ENCODE measurements at regions not wholly inside any gene's neighbourhood (a gene's known extent, or its start where the extent isn't known, plus 50 kb on each side); places are given as distances from the start of the nearest gene placed in this dataset.
"Not testable (repeated sequence)": the region's sequence is repeated elsewhere in the genome, so short reads cannot be mapped to it uniquely, and the experiment has no call there.

DNA sequence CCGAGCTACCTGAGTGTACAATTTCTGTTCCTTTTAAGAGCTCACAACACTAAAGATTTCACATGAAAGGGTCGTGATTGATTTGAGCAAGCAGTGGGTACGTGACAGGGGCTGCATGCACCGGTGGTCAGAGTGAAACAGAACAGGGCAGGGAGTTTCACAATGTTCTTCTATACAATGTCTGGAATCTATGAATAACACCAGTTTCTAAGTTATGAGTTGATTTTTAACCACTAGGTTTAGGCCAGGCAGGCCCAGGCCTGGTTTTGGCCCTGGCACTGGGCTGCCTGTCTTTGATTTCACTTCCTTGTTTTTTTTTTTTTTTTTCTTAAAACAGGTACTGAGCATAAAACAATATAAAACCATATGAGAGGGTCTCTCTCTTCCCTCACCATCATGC lies 642.2 kb downstream of the DOK5 start:
- not testable (repeated sequence) for ATAC-seq

DNA sequence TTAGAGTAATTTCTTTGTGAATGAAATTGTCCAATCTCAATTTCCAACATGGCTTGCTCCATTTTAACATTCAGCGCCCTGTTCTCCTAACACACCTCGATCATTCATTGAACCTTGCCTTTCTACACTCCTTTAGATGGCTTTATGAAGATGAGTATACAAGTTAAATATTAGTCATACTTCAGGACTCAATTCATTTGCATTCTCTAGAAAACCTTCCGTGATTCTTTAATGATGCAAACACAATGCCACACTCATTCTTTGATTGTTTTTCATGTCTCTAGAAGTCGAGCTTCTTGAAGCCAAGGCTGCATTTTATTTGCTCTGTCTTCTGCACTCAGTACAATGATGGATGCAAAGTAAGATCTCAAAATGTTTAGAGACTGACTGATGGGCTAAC lies 641.2 kb downstream of the DOK5 start:
- TF ChIP-seq ZFP3 (CRISPR knock-in tag; IDR thresholded peaks at IDR 0.05) (no peak), ARNTL (CRISPR knock-in tag; IDR thresholded peaks at IDR 0.05; ENCODE audit: borderline replicate concordance, low read depth) (no peak), ZNF8 (CRISPR knock-in tag; IDR thresholded peaks at IDR 0.05) (no peak), ZNF70 (CRISPR knock-in tag; IDR thresholded peaks at IDR 0.05) (no peak), TCF4 (CRISPR knock-in tag; IDR thresholded peaks at IDR 0.05; ENCODE audit: borderline replicate concordance) (no peak), PPARA (CRISPR knock-in tag; IDR thresholded peaks at IDR 0.05; ENCODE audit: borderline replicate concordance) (no peak), ZNF565 (CRISPR knock-in tag; conservative IDR thresholded peaks at IDR 0.05; ENCODE audit: low read depth) (no peak), TOX (CRISPR knock-in tag; IDR thresholded peaks at IDR 0.05; ENCODE audit: borderline replicate concordance) (no peak), OSR1 (CRISPR knock-in tag; IDR thresholded peaks at IDR 0.05) (no peak), BACH2 (CRISPR knock-in tag; IDR thresholded peaks at IDR 0.05; ENCODE audit: borderline replicate concordance) (no peak), POU6F1 (CRISPR knock-in tag; IDR thresholded peaks at IDR 0.05; ENCODE audit: borderline replicate concordance, low read depth) (no peak), ZFP30 (CRISPR knock-in tag; IDR thresholded peaks at IDR 0.05) (no peak), CSDC2 (CRISPR knock-in tag; IDR thresholded peaks at IDR 0.05) (no peak), ZC3H10 (CRISPR knock-in tag; IDR thresholded peaks at IDR 0.05) (no peak), SNAI2 (CRISPR knock-in tag; IDR thresholded peaks at IDR 0.05) (no peak), ESRRG (CRISPR knock-in tag; IDR thresholded peaks at IDR 0.05) (no peak), ISL1 (CRISPR knock-in tag; IDR thresholded peaks at IDR 0.05) (no peak)
- TF ChIP-seq, protein P1, sequence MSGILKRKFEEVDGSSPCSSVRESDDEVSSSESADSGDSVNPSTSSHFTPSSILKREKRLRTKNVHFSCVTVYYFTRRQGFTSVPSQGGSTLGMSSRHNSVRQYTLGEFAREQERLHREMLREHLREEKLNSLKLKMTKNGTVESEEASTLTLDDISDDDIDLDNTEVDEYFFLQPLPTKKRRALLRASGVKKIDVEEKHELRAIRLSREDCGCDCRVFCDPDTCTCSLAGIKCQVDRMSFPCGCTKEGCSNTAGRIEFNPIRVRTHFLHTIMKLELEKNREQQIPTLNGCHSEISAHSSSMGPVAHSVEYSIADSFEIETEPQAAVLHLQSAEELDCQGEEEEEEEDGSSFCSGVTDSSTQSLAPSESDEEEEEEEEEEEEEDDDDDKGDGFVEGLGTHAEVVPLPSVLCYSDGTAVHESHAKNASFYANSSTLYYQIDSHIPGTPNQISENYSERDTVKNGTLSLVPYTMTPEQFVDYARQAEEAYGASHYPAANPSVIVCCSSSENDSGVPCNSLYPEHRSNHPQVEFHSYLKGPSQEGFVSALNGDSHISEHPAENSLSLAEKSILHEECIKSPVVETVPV (CRISPR knock-in tag; IDR thresholded peaks at IDR 0.05), result no peak
- TF ChIP-seq, protein P2, sequence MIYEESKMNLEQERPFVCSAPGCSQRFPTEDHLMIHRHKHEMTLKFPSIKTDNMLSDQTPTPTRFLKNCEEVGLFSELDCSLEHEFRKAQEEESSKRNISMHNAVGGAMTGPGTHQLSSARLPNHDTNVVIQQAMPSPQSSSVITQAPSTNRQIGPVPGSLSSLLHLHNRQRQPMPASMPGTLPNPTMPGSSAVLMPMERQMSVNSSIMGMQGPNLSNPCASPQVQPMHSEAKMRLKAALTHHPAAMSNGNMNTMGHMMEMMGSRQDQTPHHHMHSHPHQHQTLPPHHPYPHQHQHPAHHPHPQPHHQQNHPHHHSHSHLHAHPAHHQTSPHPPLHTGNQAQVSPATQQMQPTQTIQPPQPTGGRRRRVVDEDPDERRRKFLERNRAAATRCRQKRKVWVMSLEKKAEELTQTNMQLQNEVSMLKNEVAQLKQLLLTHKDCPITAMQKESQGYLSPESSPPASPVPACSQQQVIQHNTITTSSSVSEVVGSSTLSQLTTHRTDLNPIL (CRISPR knock-in tag; IDR thresholded peaks at IDR 0.05; ENCODE audit: low read depth), result no peak
- ATAC-seq, result no peak

- no peak for ATAC-seq
- TF ChIP-seq SNAI2 (CRISPR knock-in tag; IDR thresholded peaks at IDR 0.05) (no peak), OSR1 (CRISPR knock-in tag; IDR thresholded peaks at IDR 0.05) (no peak)
These were observed 627.8 kb downstream of the DOK5 start for GRCh38 chr20:55103188-55103587.

DNA sequence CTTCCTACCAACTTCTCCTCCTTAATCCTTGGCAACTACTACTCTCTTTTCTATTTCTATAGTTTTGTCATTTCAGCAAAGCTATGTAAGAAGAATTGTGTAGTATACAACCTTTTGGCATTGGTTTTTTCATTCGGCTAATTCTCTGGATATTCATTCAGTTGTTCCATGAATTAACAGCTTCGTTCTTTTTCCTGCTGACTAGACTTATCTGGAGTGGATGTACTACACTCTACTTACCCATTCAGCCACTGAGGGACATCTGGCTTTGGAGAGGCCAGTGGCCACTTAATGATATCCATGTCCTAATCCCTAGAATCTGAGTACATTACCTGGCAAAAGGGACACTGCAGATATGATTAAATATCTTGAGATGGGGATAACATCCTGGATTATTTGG lies 623.9 kb downstream of the DOK5 start:
- no peak for ATAC-seq
- no peak for TF ChIP-seq CSDC2 (CRISPR knock-in tag; IDR thresholded peaks at IDR 0.05)
- TF ChIP-seq, protein P1 (CRISPR knock-in tag; IDR thresholded peaks at IDR 0.05), result no peak
- TF ChIP-seq ARNTL (CRISPR knock-in tag; IDR thresholded peaks at IDR 0.05; ENCODE audit: borderline replicate concordance, low read depth), result no peak
- no peak for TF ChIP-seq PPARA (CRISPR knock-in tag; IDR thresholded peaks at IDR 0.05; ENCODE audit: borderline replicate concordance)
- no peak for TF ChIP-seq ESRRG (CRISPR knock-in tag; IDR thresholded peaks at IDR 0.05)
- TF ChIP-seq, protein P2 (CRISPR knock-in tag; IDR thresholded peaks at IDR 0.05; ENCODE audit: low read depth), result no peak
- no peak for TF ChIP-seq ZNF565 (CRISPR knock-in tag; conservative IDR thresholded peaks at IDR 0.05; ENCODE audit: low read depth)
- TF ChIP-seq, protein P3, sequence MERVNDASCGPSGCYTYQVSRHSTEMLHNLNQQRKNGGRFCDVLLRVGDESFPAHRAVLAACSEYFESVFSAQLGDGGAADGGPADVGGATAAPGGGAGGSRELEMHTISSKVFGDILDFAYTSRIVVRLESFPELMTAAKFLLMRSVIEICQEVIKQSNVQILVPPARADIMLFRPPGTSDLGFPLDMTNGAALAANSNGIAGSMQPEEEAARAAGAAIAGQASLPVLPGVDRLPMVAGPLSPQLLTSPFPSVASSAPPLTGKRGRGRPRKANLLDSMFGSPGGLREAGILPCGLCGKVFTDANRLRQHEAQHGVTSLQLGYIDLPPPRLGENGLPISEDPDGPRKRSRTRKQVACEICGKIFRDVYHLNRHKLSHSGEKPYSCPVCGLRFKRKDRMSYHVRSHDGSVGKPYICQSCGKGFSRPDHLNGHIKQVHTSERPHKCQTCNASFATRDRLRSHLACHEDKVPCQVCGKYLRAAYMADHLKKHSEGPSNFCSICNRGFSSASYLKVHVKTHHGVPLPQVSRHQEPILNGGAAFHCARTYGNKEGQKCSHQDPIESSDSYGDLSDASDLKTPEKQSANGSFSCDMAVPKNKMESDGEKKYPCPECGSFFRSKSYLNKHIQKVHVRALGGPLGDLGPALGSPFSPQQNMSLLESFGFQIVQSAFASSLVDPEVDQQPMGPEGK (CRISPR knock-in tag; IDR thresholded peaks at IDR 0.05; ENCODE audit: borderline replicate concordance), result no peak

Measured in SK-N-SH treated with all-trans-retinoic acid at 6 μM for 48 hours (cell line).